HG03066 (cell line): ENCODE measurements at regions not wholly inside any gene's neighbourhood (a gene's known extent, or its start where the extent isn't known, plus 50 kb on each side); places are given as distances from the start of the nearest gene placed in this dataset.

ENCODE experiments used
- ATAC-seq: cut with Tn5 transposase; IDR thresholded peaks from one replicate; pipeline ENCODE4 v1.9.1; 2021; ENCODE audit warnings: low read depth; ENCODE audit not compliant: unreplicated experiment

DNA sequence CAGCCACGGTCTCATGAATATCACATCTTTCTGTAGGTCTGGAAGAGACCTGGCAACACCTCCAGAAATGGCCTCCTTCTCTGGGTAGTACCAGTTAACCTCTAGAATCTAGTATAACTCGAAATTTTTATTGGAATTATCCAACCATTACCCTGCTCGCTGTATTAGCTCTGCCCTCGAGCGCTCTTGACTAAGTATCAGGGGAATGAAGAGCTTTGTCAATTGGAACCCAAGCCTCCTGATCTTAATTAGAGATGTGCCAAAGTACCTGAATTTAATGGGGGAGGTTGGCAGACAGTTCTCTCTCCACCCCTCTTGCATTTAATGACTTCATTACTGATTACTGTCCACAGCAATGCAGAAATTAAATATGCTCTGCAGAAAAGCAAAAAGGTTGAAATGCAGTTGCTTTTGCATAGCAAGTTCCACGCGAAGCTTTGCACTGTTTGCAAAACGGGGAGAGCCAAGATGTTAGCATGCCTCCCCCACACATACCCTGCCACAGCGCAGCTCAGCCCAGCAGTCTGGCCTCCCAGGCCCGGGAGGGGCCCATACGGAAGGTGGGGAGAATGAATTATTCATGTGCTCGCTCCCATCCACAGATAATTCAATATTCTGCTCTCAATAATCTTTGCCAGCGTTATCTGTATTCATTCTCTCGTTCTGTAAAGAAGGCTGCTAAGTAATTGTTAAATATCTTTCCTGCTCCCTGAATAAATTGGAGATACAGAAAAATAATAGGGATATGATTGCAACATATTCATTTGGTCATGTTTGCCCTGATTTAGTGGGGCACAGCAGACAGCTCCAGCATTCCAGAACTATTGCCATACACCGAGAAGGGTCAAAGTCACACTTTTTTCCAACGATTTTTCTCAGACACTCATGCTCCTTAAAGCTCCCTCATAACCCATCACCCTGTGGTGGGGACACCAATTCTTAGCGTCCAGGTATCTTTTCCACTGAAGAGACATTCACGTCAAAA, 305.8 kb downstream of the CDH26 start:
- ATAC-seq = no peak

DNA sequence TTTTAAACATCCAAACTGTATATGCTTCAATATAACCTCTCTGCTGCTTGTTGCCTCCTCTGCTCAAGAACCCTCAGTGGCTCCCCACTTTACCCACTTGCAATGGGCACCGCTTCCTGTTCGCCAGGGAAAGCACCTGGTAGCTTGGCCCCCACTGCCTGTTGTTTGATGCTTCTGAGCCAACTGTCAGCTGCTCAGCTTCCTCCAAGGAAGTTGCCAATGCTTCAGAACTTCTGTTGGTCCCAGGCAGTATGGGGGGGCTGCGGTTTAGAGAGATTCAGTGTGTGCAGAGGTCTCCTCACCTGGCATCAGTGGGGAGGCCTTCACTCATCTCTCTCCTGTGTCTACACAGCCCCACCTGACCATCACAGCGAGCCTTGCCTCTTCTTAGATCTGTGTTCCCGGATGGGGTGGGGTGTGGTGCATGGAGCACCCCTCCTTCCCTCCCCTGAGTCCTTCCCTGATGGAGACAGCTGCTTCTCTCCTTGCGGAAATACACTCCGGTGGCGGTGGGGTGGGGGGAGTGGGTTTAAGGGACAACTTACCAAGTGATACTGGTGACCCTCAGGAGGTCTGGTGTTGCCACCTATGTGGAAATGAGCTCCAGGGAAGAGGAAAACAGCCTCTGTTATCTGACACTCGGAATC, 308.1 kb downstream of the CDH26 start:
- ATAC-seq = no peak

DNA sequence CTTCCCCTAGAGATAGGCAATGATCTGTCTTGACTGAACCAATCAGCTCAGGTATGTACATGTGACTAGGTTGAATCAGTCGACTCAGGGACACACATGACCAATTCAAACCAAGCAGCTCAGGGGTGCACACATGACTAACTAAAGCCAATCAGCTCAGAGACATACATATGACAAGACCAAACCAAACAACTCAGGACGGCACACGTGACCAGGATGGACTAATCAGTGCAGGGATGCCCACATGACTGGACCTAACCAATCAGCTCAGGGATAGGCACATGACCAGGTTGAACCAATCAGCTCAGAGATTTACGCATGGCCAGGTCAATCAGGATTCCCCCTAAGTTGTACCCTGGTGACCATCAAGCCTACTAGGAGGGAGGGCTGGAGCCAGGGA, 310.3 kb downstream of the CDH26 start:
- no peak for ATAC-seq

DNA sequence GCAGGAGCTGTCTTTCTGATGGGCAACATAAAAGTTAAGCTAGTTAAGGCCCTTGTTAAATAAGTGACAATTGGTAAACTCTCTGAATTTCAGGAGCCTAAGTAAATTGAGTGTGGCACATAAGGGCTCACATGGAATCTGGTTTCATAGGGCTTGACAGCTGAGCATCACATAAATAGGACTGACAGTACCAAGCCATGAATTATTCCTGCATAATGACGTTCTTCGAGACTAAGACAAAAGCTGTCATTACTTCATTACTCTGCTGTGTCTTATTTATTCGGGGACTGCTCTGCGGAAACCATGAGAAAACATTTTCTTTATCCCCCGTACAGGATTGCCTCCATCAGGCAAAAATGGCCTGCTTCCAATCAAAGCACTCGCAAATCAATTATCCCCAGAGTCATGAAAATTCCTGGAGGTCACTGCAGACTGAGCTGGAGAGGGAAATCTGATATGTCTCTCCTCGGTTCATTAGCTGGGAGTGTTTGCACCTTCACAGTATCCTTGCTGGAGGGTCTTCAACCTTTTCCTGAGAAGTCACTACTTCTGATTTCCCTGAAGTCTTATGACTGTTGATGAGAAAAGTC, 311.4 kb downstream of the CDH26 start:
- no peak for ATAC-seq

DNA sequence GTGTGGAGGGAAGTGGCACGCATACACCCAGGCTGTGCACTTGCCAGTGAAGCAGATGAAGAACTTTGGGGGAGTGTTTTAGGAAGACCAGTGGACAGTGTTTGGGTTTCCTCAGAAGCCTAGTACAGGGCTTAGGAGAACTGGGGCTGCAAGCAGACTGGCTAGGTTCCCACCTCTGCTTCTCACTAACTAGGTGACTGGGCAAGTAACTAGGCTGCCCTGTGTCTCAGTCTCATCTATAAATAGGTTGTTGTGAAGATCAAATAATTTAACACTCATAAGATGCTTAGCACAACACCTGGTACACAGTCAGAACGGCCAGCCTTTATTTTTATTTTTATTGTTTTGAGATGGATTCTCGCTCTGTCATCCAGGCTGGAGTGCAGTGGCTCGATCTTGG, 312.1 kb downstream of the CDH26 start:
- ATAC-seq = no peak

DNA sequence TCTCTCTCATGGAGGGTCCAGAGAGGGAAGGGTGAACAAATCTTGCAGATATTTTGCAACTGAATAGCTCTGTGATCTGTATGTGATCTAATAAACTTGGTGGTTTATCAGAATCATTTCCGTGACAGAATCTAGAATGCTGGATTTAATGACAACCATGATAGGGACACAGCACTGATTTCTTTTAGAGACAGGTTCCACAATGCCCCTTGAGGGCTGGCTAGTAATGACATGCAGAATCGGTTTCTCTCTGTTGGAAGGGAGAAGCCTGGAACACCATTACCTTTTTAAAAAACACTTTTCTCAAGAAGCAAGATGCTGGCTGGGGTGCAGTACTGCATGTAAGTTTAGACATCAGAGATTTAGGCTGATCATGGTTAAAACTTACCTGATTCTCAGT, 313.4 kb downstream of the CDH26 start:
- ATAC-seq = no peak

DNA sequence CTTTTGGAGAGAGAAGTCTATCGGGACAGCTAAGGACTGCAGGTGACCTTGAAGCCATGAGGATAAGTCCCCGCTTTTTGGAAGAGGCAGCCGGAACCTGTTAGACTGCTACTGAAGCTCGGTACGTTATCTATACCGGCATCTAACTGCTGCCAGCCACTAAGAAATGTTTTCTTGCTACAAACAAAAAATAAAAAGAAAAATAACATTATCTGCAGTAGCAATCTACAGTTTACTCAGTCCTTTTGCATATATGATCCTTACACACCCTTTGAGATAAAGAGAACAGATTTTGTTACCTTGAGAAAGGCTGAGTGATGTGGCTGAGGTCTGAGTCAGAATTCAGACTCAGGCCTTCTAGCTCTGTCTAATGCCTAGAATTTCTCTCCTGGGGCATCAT, 314.6 kb downstream of the CDH26 start:
- no peak for ATAC-seq

DNA sequence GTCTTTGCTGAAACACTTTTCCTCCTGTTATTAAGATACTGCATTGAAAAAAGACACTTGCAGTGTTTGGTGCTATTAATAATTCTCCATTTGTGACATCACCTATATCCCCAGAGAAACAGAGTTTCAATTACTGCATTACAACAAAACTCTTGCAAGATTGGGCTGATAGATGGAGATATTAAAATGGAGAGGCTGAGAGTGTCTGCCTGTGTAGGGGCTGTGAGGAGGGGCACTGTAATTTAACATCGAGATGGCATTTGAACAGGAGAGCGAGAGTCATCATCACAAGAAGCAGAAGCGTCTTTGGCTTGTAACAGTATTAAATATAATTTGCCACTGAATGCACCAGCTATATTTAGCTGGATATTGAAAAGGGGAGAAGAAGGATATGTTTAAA, 316.5 kb downstream of the CDH26 start:
- no peak for ATAC-seq

DNA sequence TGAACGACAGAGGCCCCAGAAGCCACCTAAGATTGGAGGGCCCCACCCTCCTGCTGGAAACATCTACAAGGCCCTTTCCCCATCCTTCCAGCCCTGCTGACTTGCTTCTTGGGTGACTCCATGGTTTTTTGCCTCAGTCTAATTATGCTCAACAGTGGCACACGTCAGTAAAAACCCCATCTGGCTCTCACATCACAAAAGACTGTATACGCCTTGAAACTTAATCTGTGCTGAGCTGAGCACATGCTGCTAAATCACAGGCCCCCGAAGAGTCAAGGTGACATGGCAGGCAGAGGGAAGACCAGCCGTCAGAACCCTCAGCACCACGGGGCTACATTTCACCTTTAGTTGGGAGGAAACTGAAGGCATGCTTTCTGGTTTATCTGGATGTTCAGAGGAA, 323.1 kb downstream of the CDH26 start:
- no peak for ATAC-seq

DNA sequence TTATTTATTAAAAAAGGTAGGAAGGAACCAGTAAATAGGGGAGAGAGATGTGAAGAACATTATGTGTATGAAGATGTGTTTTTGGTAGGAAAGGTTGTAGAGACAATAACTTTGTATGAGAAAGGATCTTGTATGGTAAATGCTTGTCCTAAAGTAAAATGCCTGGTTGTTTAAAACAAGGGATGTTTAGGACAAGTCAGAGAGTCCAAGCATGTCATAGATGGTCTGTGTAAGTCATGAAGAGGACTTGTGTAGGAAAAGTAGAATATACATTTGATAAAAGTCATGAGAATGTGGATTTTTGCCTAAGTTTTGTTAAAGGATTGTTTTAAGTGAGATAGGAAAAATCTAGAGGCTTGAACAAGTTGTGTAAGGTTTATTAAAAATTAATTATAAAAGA, 325.1 kb downstream of the CDH26 start:
- no peak for ATAC-seq

DNA sequence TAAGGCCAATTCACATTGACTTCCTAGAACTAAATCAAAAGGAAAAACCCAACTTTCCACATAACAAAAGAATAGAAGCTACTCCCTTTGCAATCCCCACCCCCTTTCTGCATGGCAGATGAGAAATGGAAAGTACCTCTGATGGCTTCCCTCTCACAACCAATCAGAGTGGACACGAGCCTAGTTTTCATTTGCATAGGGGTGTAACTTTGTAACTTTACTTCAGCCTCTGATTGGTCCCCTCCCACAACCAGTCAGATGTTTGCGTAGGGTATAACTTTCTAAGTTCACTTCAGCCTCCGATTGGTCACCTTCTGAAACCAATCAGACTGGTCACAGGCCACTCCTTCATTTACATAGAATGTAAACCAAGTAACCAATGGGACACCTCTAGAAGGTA, 328.5 kb downstream of the CDH26 start:
- no peak for ATAC-seq

DNA sequence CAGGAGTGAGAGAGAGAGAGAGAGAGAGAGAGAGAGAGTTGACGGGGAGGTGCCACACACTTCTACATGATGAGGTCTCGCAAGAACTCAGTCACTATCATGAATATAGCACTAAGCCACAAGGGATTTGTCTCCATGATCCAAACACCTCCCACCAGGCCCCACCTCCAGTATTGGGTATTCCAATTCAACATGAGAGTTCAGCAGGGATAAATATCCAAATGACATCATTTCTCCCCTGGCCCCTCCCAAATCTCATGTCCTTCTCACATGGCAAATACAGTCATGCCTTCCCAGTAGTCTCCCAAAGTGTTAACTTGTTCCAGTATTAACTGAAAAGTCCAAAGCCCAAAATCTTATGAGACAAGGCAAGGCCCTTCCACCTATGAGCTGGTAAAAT, 330.7 kb downstream of the CDH26 start:
- no peak for ATAC-seq

DNA sequence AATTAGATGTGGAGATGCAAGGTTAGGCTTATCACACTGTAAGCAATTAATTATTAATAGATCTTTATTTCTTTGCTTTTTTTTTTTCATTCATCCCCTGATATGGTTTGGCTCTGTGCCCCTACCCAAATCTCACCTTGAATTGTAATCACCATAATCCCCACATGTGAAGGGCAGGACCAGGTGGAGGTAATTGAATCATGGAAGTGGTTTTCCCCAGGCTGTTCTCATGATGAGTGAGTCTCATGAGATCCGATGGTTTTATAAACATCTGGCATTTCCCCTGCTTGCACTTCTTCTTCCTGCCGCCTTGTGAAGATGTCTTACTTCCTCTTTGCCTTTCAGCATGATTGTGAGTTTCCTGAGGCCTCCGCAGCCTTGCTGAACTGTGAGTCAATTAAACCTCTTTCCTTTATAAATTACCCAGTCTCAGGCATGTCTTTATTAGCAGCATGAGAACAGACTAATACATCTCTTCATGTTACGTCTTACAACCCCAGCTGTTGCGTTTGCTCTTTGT, 333.8 kb downstream of the CDH26 start:
- ATAC-seq = no peak

DNA sequence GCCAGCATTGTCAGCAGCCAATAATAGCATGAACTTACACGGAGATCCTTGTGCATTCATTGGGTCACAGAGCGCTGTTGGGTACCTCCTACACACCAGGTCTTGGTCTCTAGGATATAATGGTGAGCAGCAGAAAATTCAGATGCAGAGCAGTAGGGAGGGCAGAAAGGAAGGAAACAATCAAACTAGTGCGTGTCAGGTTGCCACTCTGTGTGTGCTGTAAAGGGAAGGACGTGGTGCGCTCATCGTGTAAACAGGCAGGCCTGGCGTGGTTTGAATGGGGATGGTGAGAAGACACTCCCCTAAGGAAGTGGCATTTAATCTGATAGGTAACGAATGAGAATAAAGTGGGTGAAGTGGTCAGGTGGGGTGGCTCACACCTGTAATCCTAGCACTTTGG, 336.4 kb downstream of the CDH26 start:
- ATAC-seq = no peak

DNA sequence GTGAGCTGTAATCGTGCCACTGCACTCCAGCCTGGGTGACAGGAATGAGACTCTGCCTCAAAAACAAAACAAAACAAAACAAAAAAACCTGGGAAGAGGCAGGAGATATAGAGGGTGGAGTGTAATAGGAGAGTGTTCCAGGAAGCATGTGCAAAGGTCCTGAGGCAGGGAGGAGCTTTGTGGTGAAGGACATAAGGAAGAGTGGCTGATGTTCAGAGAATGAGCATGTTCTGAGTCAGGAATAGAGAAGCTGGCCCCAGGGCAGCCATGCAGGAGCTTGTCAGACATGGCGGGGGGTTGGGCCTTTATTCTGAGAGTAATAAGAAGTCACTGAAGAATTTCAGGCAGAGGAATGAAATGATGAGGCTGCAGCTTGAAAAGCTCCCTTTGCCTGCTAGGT, 337.0 kb downstream of the CDH26 start:
- ATAC-seq = no peak

DNA sequence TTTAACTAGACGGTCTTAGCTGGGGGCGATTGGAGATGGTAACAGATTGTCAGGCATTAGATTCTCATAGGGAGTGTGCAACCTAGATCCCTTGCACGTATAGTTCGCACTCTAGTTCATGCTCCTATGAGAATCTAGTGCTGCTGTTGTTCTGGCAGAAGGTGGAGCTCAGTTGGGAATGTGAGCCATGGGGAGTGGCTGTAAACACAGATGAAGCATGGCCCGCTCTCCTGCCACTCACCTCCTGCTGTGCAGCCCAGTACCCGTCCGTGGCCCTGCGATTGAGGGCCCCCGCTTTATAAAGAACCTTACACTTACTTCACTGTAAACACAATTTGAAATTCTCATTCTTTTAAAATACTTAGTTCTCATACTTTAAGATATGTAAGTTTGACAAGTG, 339.4 kb downstream of the CDH26 start:
- ATAC-seq = no peak

DNA sequence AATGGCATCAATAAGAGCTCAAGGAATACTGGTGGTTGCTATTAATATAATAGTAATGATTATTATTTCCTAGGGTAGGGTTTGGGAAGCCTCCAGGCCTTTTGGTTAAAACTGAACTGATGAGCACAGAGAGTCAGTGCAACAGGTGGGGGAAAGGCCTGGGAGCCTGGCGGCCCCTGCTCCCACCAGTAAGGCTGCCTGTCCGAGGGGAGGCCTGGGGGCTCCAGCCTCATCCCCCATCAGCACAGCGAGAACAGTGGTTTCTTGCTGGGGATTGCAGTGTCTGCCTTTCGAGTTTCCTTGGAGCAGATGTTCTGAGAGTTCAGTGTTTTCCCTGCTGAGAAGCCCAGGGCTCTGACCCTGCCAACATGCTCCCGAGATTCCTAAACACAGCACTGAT, 340.4 kb downstream of the CDH26 start:
- no peak for ATAC-seq

DNA sequence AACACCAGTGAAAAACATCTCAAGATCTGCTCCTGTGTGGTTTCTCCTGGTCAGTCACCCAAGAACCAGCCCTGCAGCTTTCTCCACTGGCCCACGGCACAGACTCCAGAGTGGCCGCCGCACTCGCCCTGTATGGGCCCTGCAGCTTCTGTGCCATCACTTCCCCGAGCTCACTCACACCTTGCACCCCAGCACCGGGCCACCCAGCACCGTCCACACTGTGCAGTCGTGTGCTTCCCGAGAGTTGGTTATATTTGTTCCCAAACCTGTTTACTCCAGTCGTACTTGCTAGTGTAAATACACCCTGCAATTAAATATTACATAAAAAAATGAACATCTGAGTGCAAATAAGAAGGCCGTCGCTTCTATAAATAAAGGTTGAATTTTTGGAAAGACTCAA, 341.7 kb downstream of the CDH26 start:
- no peak for ATAC-seq

DNA sequence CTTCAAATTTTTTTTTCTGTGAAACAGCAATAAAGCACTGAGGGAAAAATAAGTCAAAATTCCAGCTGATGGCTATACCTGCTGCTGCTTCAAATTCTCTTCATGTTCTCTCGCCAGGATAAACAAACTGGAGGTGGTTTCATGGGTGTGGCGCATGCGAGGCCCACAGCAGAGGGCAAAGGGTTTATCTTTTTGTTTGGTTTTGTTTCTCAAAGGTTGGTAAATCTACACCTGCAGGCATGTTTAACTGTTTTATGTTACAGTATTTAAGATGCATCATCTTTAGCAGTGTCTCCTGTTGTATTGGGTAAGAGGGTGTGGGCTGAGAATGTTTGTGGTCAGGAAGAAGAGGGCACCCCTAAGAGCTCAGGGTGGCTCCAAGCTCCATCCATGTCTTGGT, 342.2 kb downstream of the CDH26 start:
- ATAC-seq = no peak

DNA sequence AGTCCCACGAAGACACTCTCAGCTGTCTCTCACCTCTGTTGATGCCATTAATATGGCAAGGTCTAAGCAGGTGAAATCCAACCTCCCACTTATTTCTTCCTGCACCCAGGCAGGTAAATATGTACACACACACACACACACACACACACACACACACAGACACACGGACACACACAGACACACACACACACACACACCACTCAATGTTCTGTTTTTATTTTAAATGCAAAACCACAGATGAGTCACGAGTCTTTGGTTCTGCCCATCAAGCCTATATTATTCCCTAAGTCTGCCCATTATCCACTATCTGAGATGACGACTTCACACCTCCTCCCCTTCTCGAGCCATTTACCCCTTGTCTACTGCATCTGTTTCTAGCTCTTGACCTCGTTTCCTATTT, 344.7 kb downstream of the CDH26 start:
- ATAC-seq = no peak

DNA sequence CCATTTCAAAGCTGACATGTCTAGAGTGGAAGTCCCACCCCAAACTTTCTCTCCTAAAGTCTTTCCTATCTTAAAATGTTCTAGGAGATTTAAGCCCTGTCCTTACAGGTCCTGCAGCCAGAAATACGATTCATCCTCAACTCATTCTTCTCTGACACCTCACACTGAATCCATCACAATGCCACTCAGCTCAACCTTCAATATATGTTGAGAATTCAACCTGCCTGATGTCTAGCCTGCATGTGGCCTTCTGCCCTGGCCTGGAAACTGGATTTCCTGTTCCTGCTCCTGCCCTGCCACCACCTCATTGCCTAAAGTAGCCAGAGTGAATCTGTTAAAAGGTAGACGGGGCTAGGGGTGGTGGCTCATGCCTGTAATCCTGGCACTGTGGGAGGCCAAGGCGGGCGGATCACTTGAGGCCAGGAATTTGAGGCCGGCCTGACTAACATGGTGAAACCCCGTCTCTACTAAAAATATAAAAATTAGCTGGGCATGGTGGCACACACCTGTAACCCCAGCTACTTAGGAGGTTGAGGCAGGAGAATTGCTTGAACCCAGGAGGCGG, 345.9 kb downstream of the CDH26 start:
- ATAC-seq = no peak
